ENCODE measurements at regions not wholly inside any gene's neighbourhood (a gene's known extent, or its start where the extent isn't known, plus 50 kb on each side); places are given as distances from the start of the nearest gene placed in this dataset.
A peak's percentile ranks its signal among the peaks of the same experiment; 100 is the strongest.

DNA sequence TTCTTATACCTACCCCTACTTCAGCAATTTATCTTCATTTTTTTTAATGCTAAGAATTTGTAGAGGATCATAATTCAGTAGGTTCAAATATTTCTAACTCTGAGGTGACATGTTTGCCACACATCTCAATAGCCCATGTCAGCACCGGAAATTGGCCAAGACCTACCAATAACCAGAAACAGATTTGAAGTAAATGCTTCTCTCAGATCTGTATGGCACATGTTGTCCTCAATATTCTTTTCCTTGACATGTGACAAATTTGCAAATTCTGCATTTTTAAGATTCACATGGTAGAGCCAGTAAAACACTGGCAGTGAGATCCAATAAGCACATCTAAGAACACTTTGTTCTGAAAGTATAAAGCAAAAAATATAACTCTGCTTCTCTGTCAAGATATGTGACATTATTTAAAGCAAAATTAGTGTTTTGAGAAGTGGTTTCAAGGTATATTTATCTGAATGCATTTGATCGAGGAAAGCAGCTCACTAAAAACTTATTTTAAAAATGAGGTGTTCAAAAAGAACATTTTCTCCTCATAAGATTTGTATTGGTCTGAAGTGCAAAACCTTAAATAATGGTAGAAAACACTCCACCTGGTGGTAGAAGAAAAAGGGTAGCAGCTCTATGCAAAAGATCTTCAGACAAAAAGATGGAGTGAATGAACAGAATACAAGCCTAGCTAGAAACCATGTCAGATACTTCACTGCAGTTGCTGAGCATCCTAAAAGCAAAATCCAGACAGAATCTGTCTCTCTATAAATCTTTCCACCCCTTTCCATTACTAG is 513.8 kb upstream of the FAM241A start:
- TF ChIP-seq, protein P1, sequence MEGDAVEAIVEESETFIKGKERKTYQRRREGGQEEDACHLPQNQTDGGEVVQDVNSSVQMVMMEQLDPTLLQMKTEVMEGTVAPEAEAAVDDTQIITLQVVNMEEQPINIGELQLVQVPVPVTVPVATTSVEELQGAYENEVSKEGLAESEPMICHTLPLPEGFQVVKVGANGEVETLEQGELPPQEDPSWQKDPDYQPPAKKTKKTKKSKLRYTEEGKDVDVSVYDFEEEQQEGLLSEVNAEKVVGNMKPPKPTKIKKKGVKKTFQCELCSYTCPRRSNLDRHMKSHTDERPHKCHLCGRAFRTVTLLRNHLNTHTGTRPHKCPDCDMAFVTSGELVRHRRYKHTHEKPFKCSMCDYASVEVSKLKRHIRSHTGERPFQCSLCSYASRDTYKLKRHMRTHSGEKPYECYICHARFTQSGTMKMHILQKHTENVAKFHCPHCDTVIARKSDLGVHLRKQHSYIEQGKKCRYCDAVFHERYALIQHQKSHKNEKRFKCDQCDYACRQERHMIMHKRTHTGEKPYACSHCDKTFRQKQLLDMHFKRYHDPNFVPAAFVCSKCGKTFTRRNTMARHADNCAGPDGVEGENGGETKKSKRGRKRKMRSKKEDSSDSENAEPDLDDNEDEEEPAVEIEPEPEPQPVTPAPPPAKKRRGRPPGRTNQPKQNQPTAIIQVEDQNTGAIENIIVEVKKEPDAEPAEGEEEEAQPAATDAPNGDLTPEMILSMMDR (IDR thresholded peaks at IDR 0.05; ENCODE audit: borderline replicate concordance, extremely low read depth, low read length, poor library complexity, severe bottlenecking), result peak; percentile 47
- no peak for TF ChIP-seq EZH2 (IDR thresholded peaks at IDR 0.05; ENCODE audit: borderline replicate concordance, low read depth, low read length, severe bottlenecking)

All from DND-41 (cell line).